ENCODE measurements at regions not wholly inside any gene's neighbourhood (a gene's known extent, or its start where the extent isn't known, plus 50 kb on each side); places are given as distances from the start of the nearest gene placed in this dataset.

GRCh38 chr9:135346438-135347050, 133.0 kb upstream of the PPP1R26 start:
- Histone ChIP-seq H3K79me2 (ENCODE audit: control insufficient read depth, insufficient read depth, low read length) (no peaks in the 10 kb centered on the region), H3K4me3 (ENCODE audit: control insufficient read depth in 2 of 3, extremely low read depth in 1 of 3, insufficient read depth in 2 of 3, low read depth in 1 of 3, low read length in 3 of 3) (no peak overlapping the region), H2AFZ (ENCODE audit: control insufficient read depth, low read length) (no peak overlapping the region), H3K27ac (ENCODE audit: control insufficient read depth, insufficient read depth, low read length) (no peak overlapping the region), H3K9me3 (ENCODE audit: control insufficient read depth, low read depth, low read length) (no peaks in the 10 kb centered on the region), H3K4me1 (ENCODE audit: control insufficient read depth, extremely low read depth, insufficient read depth, low read length) (no peaks in the 10 kb centered on the region), H3K9ac (ENCODE audit: control insufficient read depth, extremely low read depth, insufficient read depth, low read length) (no peak overlapping the region), H3K36me3 (ENCODE audit: control insufficient read depth in 2 of 2, extremely low read depth in 1 of 2, insufficient read depth in 2 of 2, low read length in 2 of 2) (no peaks in the 10 kb centered on the region), H3K9me1 (ENCODE audit: control insufficient read depth, extremely low read depth, insufficient read depth, low read length) (no peaks in the 10 kb centered on the region), H3K4me2 (ENCODE audit: control insufficient read depth, extremely low read depth, insufficient read depth, low read depth, low read length) (no peak overlapping the region), H4K20me1 (ENCODE audit: control insufficient read depth, extremely low read depth, insufficient read depth, low read length) (no peaks in the 10 kb centered on the region), H3K27me3 (ENCODE audit: control insufficient read depth, extremely low read depth, insufficient read depth, low read length) (peaks cover 18% of the 10 kb centered on the region)
- DNase-seq (ENCODE audit: low read depth, low spot score) (no peak), FAIRE-seq (no peak)
- TF ChIP-seq EZH2 (IDR thresholded peaks at IDR 0.05; ENCODE audit: low read length) (no peak), CTCF (optimal IDR thresholded peaks at IDR 0.05 in 1 of 3, IDR thresholded peaks at IDR 0.05 in 1 of 3, conservative IDR thresholded peaks at IDR 0.05 in 1 of 3; ENCODE audit: extremely low read depth in 1 of 3, insufficient read depth in 2 of 3, low read length in 3 of 3) (no peak)
- dilution Hi-C loops (cut with MboI; ENCODE audit: extremely low pct_ligation_motif_present, low sequenced_read_pairs), result no loop called here

DNA sequence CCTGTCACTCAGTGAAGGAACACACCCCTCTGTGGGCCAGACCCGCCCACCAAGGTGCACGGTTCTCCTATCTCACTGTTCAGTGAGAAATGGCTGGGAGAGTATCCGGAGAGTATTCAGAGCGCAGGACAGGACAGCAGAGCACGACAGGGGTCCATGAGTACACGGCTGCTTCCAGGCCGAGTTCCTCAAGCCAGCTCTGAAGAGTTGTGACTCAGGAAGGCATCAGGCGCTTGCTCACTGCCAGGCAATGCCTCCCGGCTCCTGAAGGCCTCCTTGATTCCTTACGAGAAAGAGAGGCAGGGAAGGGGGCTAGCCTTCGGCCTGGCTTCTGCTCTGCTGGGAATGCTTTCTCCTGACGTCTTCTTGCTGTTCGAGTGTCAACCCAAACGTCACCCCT, 132.1 kb upstream of the PPP1R26 start:
- H3K27me3 ChIP-seq (ENCODE audit: control insufficient read depth, extremely low read depth, insufficient read depth, low read length), result peaks cover 18% of the 10 kb centered on the region
- no peak overlapping the region for H3K27ac ChIP-seq (ENCODE audit: control insufficient read depth, insufficient read depth, low read length)
- TF ChIP-seq EZH2 (IDR thresholded peaks at IDR 0.05; ENCODE audit: low read length), result no peak
- no peak for TF ChIP-seq CTCF (optimal IDR thresholded peaks at IDR 0.05 in 1 of 3, IDR thresholded peaks at IDR 0.05 in 1 of 3, conservative IDR thresholded peaks at IDR 0.05 in 1 of 3; ENCODE audit: extremely low read depth in 1 of 3, insufficient read depth in 2 of 3, low read length in 3 of 3)
- FAIRE-seq, result no peak
- H3K4me1 ChIP-seq (ENCODE audit: control insufficient read depth, extremely low read depth, insufficient read depth, low read length), result no peaks in the 10 kb centered on the region
- H2AFZ ChIP-seq (ENCODE audit: control insufficient read depth, low read length), result no peak overlapping the region
- H3K9me1 ChIP-seq (ENCODE audit: control insufficient read depth, extremely low read depth, insufficient read depth, low read length), result no peaks in the 10 kb centered on the region
- H3K79me2 ChIP-seq (ENCODE audit: control insufficient read depth, insufficient read depth, low read length), result no peaks in the 10 kb centered on the region
- H3K9me3 ChIP-seq (ENCODE audit: control insufficient read depth, low read depth, low read length), result no peaks in the 10 kb centered on the region
- H3K4me3 ChIP-seq (ENCODE audit: control insufficient read depth in 2 of 3, extremely low read depth in 1 of 3, insufficient read depth in 2 of 3, low read depth in 1 of 3, low read length in 3 of 3), result no peak overlapping the region
- no peaks in the 10 kb centered on the region for H3K36me3 ChIP-seq (ENCODE audit: control insufficient read depth in 2 of 2, extremely low read depth in 1 of 2, insufficient read depth in 2 of 2, low read length in 2 of 2)
- no peak overlapping the region for H3K9ac ChIP-seq (ENCODE audit: control insufficient read depth, extremely low read depth, insufficient read depth, low read length)
- dilution Hi-C loops (cut with MboI; ENCODE audit: extremely low pct_ligation_motif_present, low sequenced_read_pairs), result no loop called here
- DNase-seq (ENCODE audit: low read depth, low spot score), result no peak
- no peak overlapping the region for H3K4me2 ChIP-seq (ENCODE audit: control insufficient read depth, extremely low read depth, insufficient read depth, low read depth, low read length)
- no peaks in the 10 kb centered on the region for H4K20me1 ChIP-seq (ENCODE audit: control insufficient read depth, extremely low read depth, insufficient read depth, low read length)

Data from keratinocyte (primary cell).